CD4-positive, alpha-beta T cell (primary cell): ENCODE measurements at regions not wholly inside any gene's neighbourhood (a gene's known extent, or its start where the extent isn't known, plus 50 kb on each side); places are given as distances from the start of the nearest gene placed in this dataset.

Source experiments
- ATAC-seq: fragments of 200-7000 bp; cut with Tn5 transposase; one replicate; pipeline ENCODE4 v1.10.0; 2022; ENCODE audit warnings: mild to moderate bottlenecking; ENCODE audit not compliant: poor library complexity
- CTCF ChIA-PET: fragments of 350-600 bp; sonication (Branson Sonifier 250); formaldehyde crosslinking; loops from one replicate; lab custom pipeline; 2021; ENCODE audit warnings: antibody characterized with exemption, inconsistent platforms; lab: Charles Lee
- POLR2A ChIA-PET: fragments of 350-600 bp; sonication (Branson Sonifier 250); formaldehyde crosslinking; loops from one replicate; lab custom pipeline; 2021; ENCODE audit warnings: antibody characterized with exemption, inconsistent platforms; lab: Charles Lee
- DNase-seq, 14 experiments: peaks; one replicate each; pipeline ENCODE4 v3.0.0-alpha.2; 2013 to 2020; ENCODE audit warnings: mixed read lengths in 2 of 14
- H3K27ac ChIP-seq, 2 donors: one replicate each; pipeline versions ENCODE4 v1.5.1 to v1.7.0; 2013; ENCODE audit warnings: low read length in 2 of 2, low read depth in 1 of 2, mild to moderate bottlenecking in 1 of 2
- H3K27me3 ChIP-seq, 2 experiments: 1 replicate in 1 of 2; 2 replicates in 1 of 2; pipeline versions ENCODE4 v1.6.1 to v1.7.0; 2013; ENCODE audit warnings: low read length in 2 of 2, control low read depth in 1 of 2, mild to moderate bottlenecking in 1 of 2, moderate library complexity in 1 of 2; ENCODE audit not compliant: insufficient read depth in 2 of 2, control insufficient read depth in 1 of 2
- H3K36me3 ChIP-seq: one replicate; pipeline ENCODE4 v1.6.1; 2013; ENCODE audit warnings: low read length, control low read depth; ENCODE audit not compliant: insufficient read depth
- H3K4me1 ChIP-seq: one replicate; pipeline ENCODE4 v1.6.1; 2013; ENCODE audit warnings: low read length, control low read depth; ENCODE audit not compliant: insufficient read depth
- H3K4me3 ChIP-seq: one replicate; pipeline ENCODE4 v1.5.1; 2013; ENCODE audit warnings: mild to moderate bottlenecking, low read length, moderate library complexity
- H3K9me3 ChIP-seq, 2 experiments: 1 replicate in 1 of 2; 2 replicates in 1 of 2; pipeline versions ENCODE4 v1.6.1 to v1.7.0; 2013; ENCODE audit warnings: low read length in 2 of 2, mild to moderate bottlenecking in 2 of 2, control low read depth in 1 of 2, moderate library complexity in 1 of 2; ENCODE audit not compliant: control insufficient read depth in 1 of 2, insufficient read depth in 1 of 2
- H3K27ac Mint-ChIP-seq: one replicate; pipeline ENCODE4 v1.8.0; 2020; ENCODE audit warnings: mixed read lengths
- H3K27me3 Mint-ChIP-seq: one replicate; pipeline ENCODE4 v1.8.0; 2021; ENCODE audit warnings: mixed read lengths
- H3K36me3 Mint-ChIP-seq: one replicate; pipeline ENCODE4 v1.8.0; 2021; ENCODE audit warnings: low read depth, mixed read lengths
- H3K4me1 Mint-ChIP-seq: one replicate; pipeline ENCODE4 v1.8.0; 2021; ENCODE audit warnings: low read depth, mixed read lengths
- H3K4me3 Mint-ChIP-seq: one replicate; pipeline ENCODE4 v1.8.0; 2020; ENCODE audit warnings: mild to moderate bottlenecking, mixed read lengths
- H3K9me3 Mint-ChIP-seq: one replicate; pipeline ENCODE4 v1.8.0; 2020; ENCODE audit warnings: mixed read lengths
- CTCF ChIP-seq: fragments of 200-600 bp; IDR thresholded peaks from one replicate; pipeline ENCODE4 v1.8.0; 2022; ENCODE audit warnings: antibody characterized with exemption, mild to moderate bottlenecking
- intact Hi-C, 2 experiments: fragments of 100-400 bp; cut with DNase I in 1 of 2; cut with micrococcal nuclease in 1 of 2; formaldehyde crosslinking; loops; one replicate each; pipeline versions ENCODE4 v1.15.1 to v1.9.0; 2023 to 2025; cut with DNase I, micrococcal nuclease

- Mint-ChIP-seq H3K27ac (no peak overlapping the region), H3K4me3 (no peak overlapping the region), H3K36me3 (no peaks in the 10 kb centered on the region), H3K9me3 (no peaks in the 10 kb centered on the region), H3K27me3 (peaks cover 10% of the 10 kb centered on the region), H3K4me1 (no peaks in the 10 kb centered on the region)
- Histone ChIP-seq H3K27me3 (no peaks in the 10 kb centered on the region), H3K4me3 (no peak overlapping the region), H3K4me1 (no peaks in the 10 kb centered on the region), H3K9me3 (no peaks in the 10 kb centered on the region), H3K36me3 (no peaks in the 10 kb centered on the region), H3K27ac (no peak overlapping the region)
- no peak for ATAC-seq
- ChIA-PET POLR2A (no interaction called here), CTCF (no interaction called here)
- DNase-seq, result no peak
- no peak for TF ChIP-seq CTCF
- intact Hi-C loops, result loop anchor here in 1 of 2 experiments (5.0 kb wide), 1 partner anchor 293 kb away; no protein-coding TSS in a partner anchor
Measured at GRCh38 chr3:66719796-66720356, 219.1 kb upstream of the LRIG1 start.

- no peaks in the 10 kb centered on the region for H3K9me3 Mint-ChIP-seq
- H3K4me1 ChIP-seq, result no peaks in the 10 kb centered on the region
- peaks cover 10% of the 10 kb centered on the region for H3K27me3 Mint-ChIP-seq
- H3K4me3 Mint-ChIP-seq, result no peak overlapping the region
- ChIA-PET POLR2A (no interaction called here), CTCF (no interaction called here)
- H3K27ac Mint-ChIP-seq, result no peak overlapping the region
- no peaks in the 10 kb centered on the region for H3K36me3 ChIP-seq
- intact Hi-C loops, result loop anchor here in 1 of 2 experiments (5.0 kb wide), 1 partner anchor 293 kb away; no protein-coding TSS in a partner anchor
- TF ChIP-seq CTCF, result no peak
- H3K27ac ChIP-seq, result no peak overlapping the region
- H3K36me3 Mint-ChIP-seq, result no peaks in the 10 kb centered on the region
- no peaks in the 10 kb centered on the region for H3K9me3 ChIP-seq
- ATAC-seq (no peak), DNase-seq (no peak)
- H3K4me3 ChIP-seq, result no peak overlapping the region
- no peaks in the 10 kb centered on the region for H3K27me3 ChIP-seq
- H3K4me1 Mint-ChIP-seq, result no peaks in the 10 kb centered on the region
Measured at GRCh38 chr3:66720508-66720907, 219.7 kb upstream of the LRIG1 start.

GRCh38 chr3:66722675-66723074, 221.9 kb upstream of the LRIG1 start:
- Mint-ChIP-seq H3K4me3 (no peak overlapping the region), H3K4me1 (no peaks in the 10 kb centered on the region), H3K9me3 (no peaks in the 10 kb centered on the region), H3K27ac (no peak overlapping the region), H3K27me3 (peaks cover 10% of the 10 kb centered on the region), H3K36me3 (no peaks in the 10 kb centered on the region)
- TF ChIP-seq CTCF, result no peak
- no peaks in the 10 kb centered on the region for H3K9me3 ChIP-seq
- ChIA-PET POLR2A (no interaction called here), CTCF (no interaction called here)
- DNase-seq, result no peak
- intact Hi-C loops, result loop anchor here in 1 of 2 experiments (5.0 kb wide), 1 partner anchor 295 kb away; no protein-coding TSS in a partner anchor
- no peak overlapping the region for H3K4me3 ChIP-seq
- no peaks in the 10 kb centered on the region for H3K36me3 ChIP-seq
- no peak for ATAC-seq
- no peaks in the 10 kb centered on the region for H3K27me3 ChIP-seq
- no peaks in the 10 kb centered on the region for H3K4me1 ChIP-seq
- no peak overlapping the region for H3K27ac ChIP-seq
